ENCODE measurements at regions not wholly inside any gene's neighbourhood (a gene's known extent, or its start where the extent isn't known, plus 50 kb on each side); places are given as distances from the start of the nearest gene placed in this dataset.

- intact Hi-C loops (cut with DNase I) = no loop called here
- Histone ChIP-seq H3K4me3 (no peak overlapping the region), H3K27me3 (no peaks in the 10 kb centered on the region), H3K27ac (peak overlapping the region in 1 of 2 donors; percentile 98), H3K9me3 (no peaks in the 10 kb centered on the region), H3K4me1 (peaks cover 3 to 38% of the 10 kb centered on the region in 2 donors), H3K36me3 (no peaks in the 10 kb centered on the region)
- DNase-seq (ENCODE audit: low spot score in 2 of 2) = peak in 1 of 2 donors; percentile 55
- TF ChIP-seq CTCF (IDR thresholded peaks at IDR 0.05) = no peak
Observed at GRCh38 chr1:47651311-47652089, 213.7 kb downstream of the FOXD2 start.

GRCh38 chr1:47655521-47656300 lies 217.9 kb downstream of the FOXD2 start:
- TF ChIP-seq CTCF (IDR thresholded peaks at IDR 0.05) = no peak
- peak overlapping the region; percentile 97 to 98 for H3K27ac ChIP-seq
- no peaks in the 10 kb centered on the region for H3K27me3 ChIP-seq
- no peaks in the 10 kb centered on the region for H3K9me3 ChIP-seq
- peak in 1 of 2 donors; percentile 65 for DNase-seq (ENCODE audit: low spot score in 2 of 2)
- intact Hi-C loops (cut with DNase I) = loop anchor here (1.0 to 5.0 kb wide), 6 partner anchors 29 to 218 kb away; no protein-coding TSS in a partner anchor
- no peaks in the 10 kb centered on the region for H3K36me3 ChIP-seq
- peaks cover 3 to 60% of the 10 kb centered on the region in 2 donors for H3K4me1 ChIP-seq
- H3K4me3 ChIP-seq = no peak overlapping the region

GRCh38 chr1:47656719-47657685 lies 219.2 kb downstream of the FOXD2 start:
- TF ChIP-seq CTCF (IDR thresholded peaks at IDR 0.05) = no peak
- H3K27me3 ChIP-seq = no peaks in the 10 kb centered on the region
- DNase-seq (ENCODE audit: low spot score in 2 of 2) = peak; percentile 79 to 96
- intact Hi-C loops (cut with DNase I) = loop anchor here (1.0 to 5.0 kb wide), 6 partner anchors 28 to 220 kb away; no protein-coding TSS in a partner anchor
- H3K27ac ChIP-seq = peak overlapping the region; percentile 97 to 98
- peaks cover 3 to 60% of the 10 kb centered on the region in 2 donors for H3K4me1 ChIP-seq
- no peaks in the 10 kb centered on the region for H3K9me3 ChIP-seq
- H3K36me3 ChIP-seq = no peaks in the 10 kb centered on the region
- H3K4me3 ChIP-seq = peak overlapping the region in 1 of 2 donors; percentile 20

- Histone ChIP-seq H3K4me1 (peaks cover 3 to 53% of the 10 kb centered on the region in 2 donors), H3K4me3 (no peak overlapping the region), H3K27me3 (no peaks in the 10 kb centered on the region), H3K36me3 (no peaks in the 10 kb centered on the region), H3K27ac (peak overlapping the region; percentile 97 to 98), H3K9me3 (no peaks in the 10 kb centered on the region)
- peak in 1 of 2 donors; percentile 52 for DNase-seq (ENCODE audit: low spot score in 2 of 2)
- no peak for TF ChIP-seq CTCF (IDR thresholded peaks at IDR 0.05)
- intact Hi-C loops (cut with DNase I) = loop anchor here (5.0 kb wide), 1 partner anchor 136 kb away; no protein-coding TSS in a partner anchor
Observed at GRCh38 chr1:47658161-47658920, 220.5 kb downstream of the FOXD2 start.

Measured in ascending aorta (tissue), 2 donors.